ENCODE measurements at regions not wholly inside any gene's neighbourhood (a gene's known extent, or its start where the extent isn't known, plus 50 kb on each side); places are given as distances from the start of the nearest gene placed in this dataset.

- TF ChIP-seq POLR2A (IDR thresholded peaks at IDR 0.05) (no peak), CTCF (IDR thresholded peaks at IDR 0.05) (no peak)
These were observed 126.8 kb upstream of the CXorf66 start for GRCh38 chrX:140092121-140092520.
